ENCODE measurements at regions not wholly inside any gene's neighbourhood (a gene's known extent, or its start where the extent isn't known, plus 50 kb on each side); places are given as distances from the start of the nearest gene placed in this dataset.

DNA sequence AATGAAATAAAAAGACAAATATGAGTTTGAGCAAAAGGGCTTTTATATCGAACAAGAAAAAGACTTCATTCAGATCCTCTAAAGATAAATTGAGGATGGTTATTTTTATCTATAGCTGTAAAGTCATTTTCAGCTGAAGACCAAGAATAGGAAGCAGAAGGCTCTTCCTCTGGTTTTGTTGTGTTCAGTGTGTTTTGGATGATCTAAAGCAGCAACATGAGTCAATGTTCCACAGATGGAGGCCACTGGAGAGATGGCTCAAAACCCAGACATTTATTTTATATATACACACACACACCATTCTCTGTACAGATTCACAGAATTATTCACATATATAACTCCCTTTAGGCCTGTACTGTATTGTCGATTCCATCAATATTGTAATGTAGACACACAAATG lies 424.3 kb downstream of the MBD2 start:
- TF ChIP-seq, protein P1, sequence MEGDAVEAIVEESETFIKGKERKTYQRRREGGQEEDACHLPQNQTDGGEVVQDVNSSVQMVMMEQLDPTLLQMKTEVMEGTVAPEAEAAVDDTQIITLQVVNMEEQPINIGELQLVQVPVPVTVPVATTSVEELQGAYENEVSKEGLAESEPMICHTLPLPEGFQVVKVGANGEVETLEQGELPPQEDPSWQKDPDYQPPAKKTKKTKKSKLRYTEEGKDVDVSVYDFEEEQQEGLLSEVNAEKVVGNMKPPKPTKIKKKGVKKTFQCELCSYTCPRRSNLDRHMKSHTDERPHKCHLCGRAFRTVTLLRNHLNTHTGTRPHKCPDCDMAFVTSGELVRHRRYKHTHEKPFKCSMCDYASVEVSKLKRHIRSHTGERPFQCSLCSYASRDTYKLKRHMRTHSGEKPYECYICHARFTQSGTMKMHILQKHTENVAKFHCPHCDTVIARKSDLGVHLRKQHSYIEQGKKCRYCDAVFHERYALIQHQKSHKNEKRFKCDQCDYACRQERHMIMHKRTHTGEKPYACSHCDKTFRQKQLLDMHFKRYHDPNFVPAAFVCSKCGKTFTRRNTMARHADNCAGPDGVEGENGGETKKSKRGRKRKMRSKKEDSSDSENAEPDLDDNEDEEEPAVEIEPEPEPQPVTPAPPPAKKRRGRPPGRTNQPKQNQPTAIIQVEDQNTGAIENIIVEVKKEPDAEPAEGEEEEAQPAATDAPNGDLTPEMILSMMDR (IDR thresholded peaks at IDR 0.05), result no peak
- no peak for TF ChIP-seq POLR2A (IDR thresholded peaks at IDR 0.05)
